Bronchial epithelial cell (primary cell): ENCODE measurements at regions not wholly inside any gene's neighbourhood (a gene's known extent, or its start where the extent isn't known, plus 50 kb on each side); places are given as distances from the start of the nearest gene placed in this dataset.
A peak's percentile ranks its signal among the peaks of the same experiment; 100 is the strongest.

Source experiments
- DNase-seq: peaks from one replicate; pipeline ENCODE4 v3.0.0-alpha.2; 2010; ENCODE audit warnings: low read depth
- FAIRE-seq: peaks from 2 replicates; lab custom pipeline; 2011; peaks lifted over from hg19 to GRCh38; lab: Jason Lieb, UNC
- H3K27me3 ChIP-seq: 2 replicates; pipeline ENCODE4 v1.5.1; 2011; ENCODE audit warnings: low read length; ENCODE audit not compliant: control insufficient read depth, insufficient read depth
- H3K36me3 ChIP-seq: 2 replicates; pipeline ENCODE4 v1.5.1; 2011; ENCODE audit warnings: low read length; ENCODE audit not compliant: control insufficient read depth, insufficient read depth
- H3K4me3 ChIP-seq: 2 replicates; pipeline ENCODE4 v1.5.1; 2011; ENCODE audit warnings: mild to moderate bottlenecking, low read depth, low read length, control low read depth
- TF ChIP-seq, protein P1 (sequence below): IDR thresholded peaks from 2 replicates; pipeline ENCODE4 v1.5.1; 2011; ENCODE audit warnings: mild to moderate bottlenecking, moderate library complexity, low read length, control low read depth, inconsistent platforms; ENCODE audit not compliant: insufficient read depth, severe bottlenecking

DNA sequence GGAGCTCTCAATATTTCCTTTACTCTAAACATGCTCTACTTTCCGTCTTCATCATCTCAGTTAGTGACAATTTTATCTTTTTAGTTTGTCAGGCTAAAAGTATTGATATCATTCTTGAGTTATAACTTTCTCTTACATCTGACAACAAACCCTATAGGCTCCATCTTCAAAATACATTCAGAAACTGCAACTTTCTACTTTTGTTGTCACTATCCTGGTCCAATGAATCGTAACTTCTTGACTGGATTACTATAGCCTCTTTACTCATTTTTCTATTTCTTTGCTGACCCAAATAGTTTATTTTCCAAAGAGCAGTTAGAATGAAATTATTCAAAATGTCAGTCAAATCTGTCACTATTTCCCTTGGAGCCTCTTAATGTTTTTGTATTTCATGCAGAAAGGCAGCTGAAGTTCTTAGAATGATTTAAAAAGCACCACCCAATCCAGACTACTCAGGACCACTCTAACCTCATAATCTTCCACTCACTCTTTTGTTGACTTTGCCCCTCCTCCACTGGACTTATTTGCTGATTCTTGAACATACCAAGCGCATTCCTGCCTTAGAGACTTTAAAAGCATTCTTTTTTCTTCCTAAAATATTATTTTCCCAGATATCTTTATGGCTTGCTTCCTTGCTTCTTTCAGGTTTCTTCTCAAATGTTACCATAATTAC is 119.9 kb upstream of the CBLB start:
- DNase-seq (no peak), FAIRE-seq (no peak)
- H3K36me3 ChIP-seq, result no peaks in the 10 kb centered on the region
- H3K27me3 ChIP-seq, result no peaks in the 10 kb centered on the region
- TF ChIP-seq, protein P1, sequence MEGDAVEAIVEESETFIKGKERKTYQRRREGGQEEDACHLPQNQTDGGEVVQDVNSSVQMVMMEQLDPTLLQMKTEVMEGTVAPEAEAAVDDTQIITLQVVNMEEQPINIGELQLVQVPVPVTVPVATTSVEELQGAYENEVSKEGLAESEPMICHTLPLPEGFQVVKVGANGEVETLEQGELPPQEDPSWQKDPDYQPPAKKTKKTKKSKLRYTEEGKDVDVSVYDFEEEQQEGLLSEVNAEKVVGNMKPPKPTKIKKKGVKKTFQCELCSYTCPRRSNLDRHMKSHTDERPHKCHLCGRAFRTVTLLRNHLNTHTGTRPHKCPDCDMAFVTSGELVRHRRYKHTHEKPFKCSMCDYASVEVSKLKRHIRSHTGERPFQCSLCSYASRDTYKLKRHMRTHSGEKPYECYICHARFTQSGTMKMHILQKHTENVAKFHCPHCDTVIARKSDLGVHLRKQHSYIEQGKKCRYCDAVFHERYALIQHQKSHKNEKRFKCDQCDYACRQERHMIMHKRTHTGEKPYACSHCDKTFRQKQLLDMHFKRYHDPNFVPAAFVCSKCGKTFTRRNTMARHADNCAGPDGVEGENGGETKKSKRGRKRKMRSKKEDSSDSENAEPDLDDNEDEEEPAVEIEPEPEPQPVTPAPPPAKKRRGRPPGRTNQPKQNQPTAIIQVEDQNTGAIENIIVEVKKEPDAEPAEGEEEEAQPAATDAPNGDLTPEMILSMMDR, result no peak
- H3K4me3 ChIP-seq, result no peak overlapping the region

DNA sequence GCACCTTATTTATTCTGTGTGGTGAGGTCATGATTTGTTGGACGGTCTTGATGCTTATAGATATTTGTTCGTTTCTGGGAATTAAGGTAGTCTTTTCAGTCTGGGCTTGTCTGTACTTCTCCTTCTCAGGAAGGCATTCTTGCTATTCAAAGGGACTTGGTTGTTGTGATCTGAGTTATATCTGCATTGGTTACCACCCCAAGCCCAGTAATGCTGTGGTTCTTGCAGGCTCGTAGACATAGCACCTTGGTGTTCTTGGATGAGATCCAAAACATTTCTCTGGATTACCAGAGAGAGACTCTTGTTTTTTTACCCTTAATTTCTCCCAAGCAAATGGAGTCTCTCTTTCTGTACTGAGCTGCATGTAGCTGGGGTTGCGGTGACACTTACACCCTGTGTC is 128.0 kb upstream of the CBLB start:
- Histone ChIP-seq H3K4me3 (no peak overlapping the region), H3K36me3 (no peaks in the 10 kb centered on the region), H3K27me3 (no peaks in the 10 kb centered on the region)
- FAIRE-seq (no peak), DNase-seq (peak; percentile 48)
- TF ChIP-seq, protein P1, result no peak

DNA sequence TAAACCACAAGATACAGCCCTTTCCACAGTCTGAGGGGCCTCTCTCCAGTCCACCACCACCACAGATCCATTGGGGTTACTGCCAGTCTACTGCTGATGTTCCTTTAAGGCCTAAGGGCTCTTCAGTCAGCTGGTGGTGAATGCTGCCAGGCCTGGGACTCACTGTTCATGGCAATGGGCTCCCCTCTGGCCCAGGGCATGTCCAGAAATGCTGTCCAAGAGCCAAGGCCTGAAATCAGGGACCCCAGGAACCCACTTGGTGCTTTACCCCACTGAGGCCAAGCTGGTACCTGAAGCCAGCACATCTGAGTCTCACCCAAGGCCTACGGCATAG is 128.6 kb upstream of the CBLB start:
- DNase-seq (no peak), FAIRE-seq (no peak)
- Histone ChIP-seq H3K36me3 (no peaks in the 10 kb centered on the region), H3K4me3 (no peak overlapping the region), H3K27me3 (no peaks in the 10 kb centered on the region)
- TF ChIP-seq, protein P1, result no peak

DNA sequence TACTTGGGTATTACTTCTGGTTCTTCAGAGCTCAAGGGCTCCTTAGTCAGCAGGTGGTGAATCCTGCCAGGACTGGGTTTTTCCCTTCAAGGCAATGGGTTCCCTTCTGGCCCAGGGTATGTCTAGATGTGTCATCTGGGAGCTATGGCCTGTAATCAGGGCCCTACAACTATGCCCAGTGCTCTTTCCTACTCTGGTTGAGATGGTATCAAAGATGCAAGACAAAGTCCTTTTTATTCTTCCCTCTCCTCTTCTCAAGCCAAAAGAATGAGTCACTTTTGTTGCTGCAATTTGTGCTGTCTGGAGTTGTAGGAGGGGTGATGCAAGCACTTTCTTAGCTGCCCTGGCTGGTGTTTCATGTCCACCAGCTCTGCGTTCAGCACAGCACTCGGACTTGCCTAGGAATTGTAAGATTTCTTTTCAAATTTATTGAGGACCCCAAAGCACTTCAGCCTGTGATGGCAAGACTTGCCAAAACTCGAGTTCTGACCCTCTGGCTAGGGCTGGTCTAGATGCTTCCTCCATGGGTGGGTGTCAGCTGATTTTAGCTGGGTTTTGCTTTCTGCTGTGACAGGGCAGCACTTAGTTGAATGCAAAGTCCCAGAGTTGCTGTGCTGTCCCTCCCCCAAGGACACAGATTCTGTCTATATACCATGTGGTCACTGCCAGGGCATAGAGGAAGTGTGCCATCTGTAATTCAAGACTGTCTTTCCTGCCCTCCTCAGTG is 129.2 kb upstream of the CBLB start:
- FAIRE-seq (peak; percentile 98), DNase-seq (peak; percentile 99)
- Histone ChIP-seq H3K27me3 (no peaks in the 10 kb centered on the region), H3K36me3 (no peaks in the 10 kb centered on the region), H3K4me3 (no peak overlapping the region)
- TF ChIP-seq, protein P1, result no peak

DNA sequence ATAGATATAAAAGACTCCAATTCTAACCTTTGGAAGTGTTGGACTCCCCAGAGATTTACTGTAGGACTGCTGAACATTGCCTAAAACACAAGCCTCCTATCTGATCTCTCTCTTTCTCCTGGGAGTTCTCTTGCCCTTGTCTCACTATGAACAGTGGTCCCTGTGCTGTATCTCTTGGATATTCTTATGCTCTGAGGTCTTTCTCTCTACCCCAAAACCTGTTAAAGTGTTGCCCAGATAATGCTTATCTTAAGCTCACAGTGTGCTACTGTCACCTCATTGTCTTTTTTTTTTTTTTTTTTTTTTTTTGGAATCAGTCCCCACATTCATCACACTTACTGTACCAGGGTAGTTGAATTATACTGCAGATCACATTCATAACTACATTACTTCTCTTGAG is 131.0 kb upstream of the CBLB start:
- no peaks in the 10 kb centered on the region for H3K36me3 ChIP-seq
- no peak overlapping the region for H3K4me3 ChIP-seq
- TF ChIP-seq, protein P1, result no peak
- FAIRE-seq (no peak), DNase-seq (no peak)
- H3K27me3 ChIP-seq, result no peaks in the 10 kb centered on the region
